ENCODE measurements at regions not wholly inside any gene's neighbourhood (a gene's known extent, or its start where the extent isn't known, plus 50 kb on each side); places are given as distances from the start of the nearest gene placed in this dataset.

DNA sequence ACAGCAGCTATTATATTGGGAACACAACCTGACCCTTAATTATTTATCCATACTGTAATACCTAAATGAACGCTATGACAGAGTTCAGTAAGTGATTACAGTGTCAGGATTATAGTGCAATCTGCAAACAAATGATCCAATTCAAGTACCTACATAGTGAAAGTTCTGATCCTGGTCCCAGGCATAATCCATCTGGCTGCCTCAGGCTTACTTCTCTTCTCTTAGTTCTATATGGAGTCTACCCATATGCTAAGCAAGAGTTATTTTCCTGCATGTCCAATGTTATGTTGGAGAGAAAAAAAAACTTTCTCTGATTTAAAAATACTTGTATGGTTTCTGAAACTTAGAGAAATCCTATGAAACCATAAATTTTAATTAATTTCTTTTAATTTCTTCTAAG, 1487.7 kb upstream of the SLC10A2 start:
- H3K27me3 Mint-ChIP-seq (ENCODE audit: low read depth): peaks cover 5% of the 10 kb centered on the region
- TF ChIP-seq, protein P1, sequence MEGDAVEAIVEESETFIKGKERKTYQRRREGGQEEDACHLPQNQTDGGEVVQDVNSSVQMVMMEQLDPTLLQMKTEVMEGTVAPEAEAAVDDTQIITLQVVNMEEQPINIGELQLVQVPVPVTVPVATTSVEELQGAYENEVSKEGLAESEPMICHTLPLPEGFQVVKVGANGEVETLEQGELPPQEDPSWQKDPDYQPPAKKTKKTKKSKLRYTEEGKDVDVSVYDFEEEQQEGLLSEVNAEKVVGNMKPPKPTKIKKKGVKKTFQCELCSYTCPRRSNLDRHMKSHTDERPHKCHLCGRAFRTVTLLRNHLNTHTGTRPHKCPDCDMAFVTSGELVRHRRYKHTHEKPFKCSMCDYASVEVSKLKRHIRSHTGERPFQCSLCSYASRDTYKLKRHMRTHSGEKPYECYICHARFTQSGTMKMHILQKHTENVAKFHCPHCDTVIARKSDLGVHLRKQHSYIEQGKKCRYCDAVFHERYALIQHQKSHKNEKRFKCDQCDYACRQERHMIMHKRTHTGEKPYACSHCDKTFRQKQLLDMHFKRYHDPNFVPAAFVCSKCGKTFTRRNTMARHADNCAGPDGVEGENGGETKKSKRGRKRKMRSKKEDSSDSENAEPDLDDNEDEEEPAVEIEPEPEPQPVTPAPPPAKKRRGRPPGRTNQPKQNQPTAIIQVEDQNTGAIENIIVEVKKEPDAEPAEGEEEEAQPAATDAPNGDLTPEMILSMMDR (IDR thresholded peaks at IDR 0.05; ENCODE audit: unreplicated experiment in 3 of 3): no peak
- H3K4me1 Mint-ChIP-seq: no peaks in the 10 kb centered on the region
- H3K27ac Mint-ChIP-seq: no peak overlapping the region
- no peaks in the 10 kb centered on the region for H3K9me3 Mint-ChIP-seq
- no peak overlapping the region for H3K4me3 Mint-ChIP-seq
- no peaks in the 10 kb centered on the region for H3K36me3 Mint-ChIP-seq (ENCODE audit: low read depth)

- H3K36me3 Mint-ChIP-seq (ENCODE audit: low read depth): no peaks in the 10 kb centered on the region
- H3K4me3 Mint-ChIP-seq: no peak overlapping the region
- H3K27ac Mint-ChIP-seq: no peak overlapping the region
- peaks cover 5% of the 10 kb centered on the region for H3K27me3 Mint-ChIP-seq (ENCODE audit: low read depth)
- TF ChIP-seq, protein P1 (IDR thresholded peaks at IDR 0.05; ENCODE audit: unreplicated experiment in 3 of 3): no peak
- H3K9me3 Mint-ChIP-seq: no peaks in the 10 kb centered on the region
- no peaks in the 10 kb centered on the region for H3K4me1 Mint-ChIP-seq
Observed at GRCh38 chr13:104553186-104553585, 1487.0 kb upstream of the SLC10A2 start.

DNA sequence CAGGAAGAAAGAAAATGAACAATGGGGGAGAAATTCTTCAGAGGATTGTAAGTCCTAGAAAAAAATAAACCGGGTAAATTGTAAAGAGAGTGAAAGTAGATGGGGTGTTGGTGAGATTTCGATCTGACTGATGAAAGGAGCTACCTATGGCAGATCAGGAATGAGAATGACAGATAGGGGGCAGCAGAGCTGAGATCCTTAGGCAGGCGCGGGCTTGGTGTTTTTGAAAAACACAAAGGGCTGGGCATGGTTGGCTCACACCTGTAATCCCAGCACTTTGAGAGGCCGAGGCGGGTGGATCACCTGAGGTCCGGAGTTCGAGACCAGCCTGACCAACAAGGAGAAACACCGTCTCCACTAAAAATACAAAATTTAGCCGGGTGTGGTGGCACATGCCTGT, 1468.6 kb upstream of the SLC10A2 start:
- Mint-ChIP-seq H3K9me3 (no peaks in the 10 kb centered on the region), H3K27ac (no peak overlapping the region), H3K36me3 (ENCODE audit: low read depth) (no peaks in the 10 kb centered on the region), H3K4me1 (no peaks in the 10 kb centered on the region), H3K27me3 (ENCODE audit: low read depth) (no peaks in the 10 kb centered on the region), H3K4me3 (no peak overlapping the region)
- TF ChIP-seq, protein P1 (IDR thresholded peaks at IDR 0.05; ENCODE audit: unreplicated experiment in 3 of 3): peak in 1 of 3 experiments; percentile 8

DNA sequence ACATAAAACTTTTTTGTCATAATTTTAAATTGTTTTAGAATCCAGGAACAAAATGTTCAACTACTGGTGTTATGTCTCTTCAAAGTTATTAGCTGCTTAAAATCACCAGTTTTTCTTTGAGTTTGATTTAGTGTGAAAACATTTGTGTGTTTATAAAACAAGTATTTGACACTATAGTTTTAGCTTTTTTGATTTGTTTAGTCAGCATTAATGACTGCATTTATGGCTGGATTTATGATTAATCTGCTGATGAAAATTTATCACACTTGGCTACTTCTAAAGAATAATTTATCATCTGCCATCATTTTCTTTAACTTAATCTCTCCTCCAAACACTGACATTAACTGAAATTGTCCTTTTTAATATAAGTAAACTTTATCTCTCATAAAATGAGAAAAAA, 1465.9 kb upstream of the SLC10A2 start:
- no peaks in the 10 kb centered on the region for H3K36me3 Mint-ChIP-seq (ENCODE audit: low read depth)
- no peaks in the 10 kb centered on the region for H3K27me3 Mint-ChIP-seq (ENCODE audit: low read depth)
- H3K9me3 Mint-ChIP-seq: no peaks in the 10 kb centered on the region
- no peak overlapping the region for H3K27ac Mint-ChIP-seq
- TF ChIP-seq, protein P1 (IDR thresholded peaks at IDR 0.05; ENCODE audit: unreplicated experiment in 3 of 3): no peak
- H3K4me3 Mint-ChIP-seq: no peak overlapping the region
- H3K4me1 Mint-ChIP-seq: no peaks in the 10 kb centered on the region

DNA sequence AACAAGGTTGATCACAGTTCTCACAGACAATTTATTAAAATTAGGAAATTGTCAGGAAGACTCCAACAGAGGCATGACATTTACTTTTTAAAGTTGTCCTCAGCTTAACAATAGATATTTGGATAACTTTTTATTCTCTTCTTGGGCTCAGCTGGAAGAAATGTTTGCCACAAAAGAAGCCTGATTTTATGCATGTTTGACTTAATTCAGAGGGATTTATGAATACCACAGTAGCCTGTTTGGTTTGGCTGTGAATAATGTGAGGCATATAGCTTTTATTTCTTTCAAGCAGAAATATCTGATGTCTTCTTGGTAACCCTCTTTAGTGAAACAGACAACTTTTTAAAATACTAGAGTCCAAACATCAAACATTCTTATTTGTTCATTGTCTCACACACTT, 1464.5 kb upstream of the SLC10A2 start:
- no peak overlapping the region for H3K4me3 Mint-ChIP-seq
- TF ChIP-seq, protein P1 (IDR thresholded peaks at IDR 0.05; ENCODE audit: unreplicated experiment in 3 of 3): no peak
- H3K27me3 Mint-ChIP-seq (ENCODE audit: low read depth): no peaks in the 10 kb centered on the region
- no peaks in the 10 kb centered on the region for H3K9me3 Mint-ChIP-seq
- no peaks in the 10 kb centered on the region for H3K36me3 Mint-ChIP-seq (ENCODE audit: low read depth)
- peaks cover 1% of the 10 kb centered on the region for H3K4me1 Mint-ChIP-seq
- H3K27ac Mint-ChIP-seq: no peak overlapping the region

DNA sequence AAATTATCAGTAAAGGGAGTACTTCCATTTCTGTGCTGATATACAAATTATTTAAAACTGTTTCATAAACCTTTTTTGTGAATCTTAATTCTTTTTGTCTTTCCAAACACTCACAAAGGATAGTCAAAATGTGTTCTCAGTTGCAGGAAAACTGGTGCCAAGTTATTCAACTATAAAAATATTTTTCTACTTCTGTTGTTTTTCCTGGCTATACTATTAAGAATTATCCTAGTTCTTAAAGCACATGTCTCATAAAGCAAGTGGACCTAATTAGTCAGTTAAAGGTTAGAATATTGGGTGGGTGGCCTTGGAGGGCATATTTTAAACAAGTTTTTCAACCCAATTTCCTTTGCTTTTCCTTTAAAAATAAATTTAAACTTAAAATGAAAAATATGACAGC, 1460.3 kb upstream of the SLC10A2 start:
- no peaks in the 10 kb centered on the region for H3K27me3 Mint-ChIP-seq (ENCODE audit: low read depth)
- H3K4me1 Mint-ChIP-seq: peaks cover 5% of the 10 kb centered on the region
- no peaks in the 10 kb centered on the region for H3K36me3 Mint-ChIP-seq (ENCODE audit: low read depth)
- H3K27ac Mint-ChIP-seq: no peak overlapping the region
- TF ChIP-seq, protein P1 (IDR thresholded peaks at IDR 0.05; ENCODE audit: unreplicated experiment in 3 of 3): no peak
- H3K9me3 Mint-ChIP-seq: peaks cover 6% of the 10 kb centered on the region
- H3K4me3 Mint-ChIP-seq: no peak overlapping the region
